ENCODE measurements at regions not wholly inside any gene's neighbourhood (a gene's known extent, or its start where the extent isn't known, plus 50 kb on each side); places are given as distances from the start of the nearest gene placed in this dataset.
"Not testable (repeated sequence)": the region's sequence is repeated elsewhere in the genome, so short reads cannot be mapped to it uniquely, and the experiment has no call there.

GRCh38 chr13:68551701-68552522 is 1321.8 kb upstream of the PCDH9 start:
- intact Hi-C loops (cut with DNase I; ENCODE audit: low total_unique reads), result no loop called here
- no peaks in the 10 kb centered on the region for H3K36me3 ChIP-seq
- peaks cover 0 to 6% (median 0%) of the 10 kb centered on the region in 8 donors for H3K9me3 ChIP-seq
- 78 to 90% (median 88%) methylated on average over 5 of the region's 5 CpGs for WGBS, 5 donors
- TF ChIP-seq, protein P1, sequence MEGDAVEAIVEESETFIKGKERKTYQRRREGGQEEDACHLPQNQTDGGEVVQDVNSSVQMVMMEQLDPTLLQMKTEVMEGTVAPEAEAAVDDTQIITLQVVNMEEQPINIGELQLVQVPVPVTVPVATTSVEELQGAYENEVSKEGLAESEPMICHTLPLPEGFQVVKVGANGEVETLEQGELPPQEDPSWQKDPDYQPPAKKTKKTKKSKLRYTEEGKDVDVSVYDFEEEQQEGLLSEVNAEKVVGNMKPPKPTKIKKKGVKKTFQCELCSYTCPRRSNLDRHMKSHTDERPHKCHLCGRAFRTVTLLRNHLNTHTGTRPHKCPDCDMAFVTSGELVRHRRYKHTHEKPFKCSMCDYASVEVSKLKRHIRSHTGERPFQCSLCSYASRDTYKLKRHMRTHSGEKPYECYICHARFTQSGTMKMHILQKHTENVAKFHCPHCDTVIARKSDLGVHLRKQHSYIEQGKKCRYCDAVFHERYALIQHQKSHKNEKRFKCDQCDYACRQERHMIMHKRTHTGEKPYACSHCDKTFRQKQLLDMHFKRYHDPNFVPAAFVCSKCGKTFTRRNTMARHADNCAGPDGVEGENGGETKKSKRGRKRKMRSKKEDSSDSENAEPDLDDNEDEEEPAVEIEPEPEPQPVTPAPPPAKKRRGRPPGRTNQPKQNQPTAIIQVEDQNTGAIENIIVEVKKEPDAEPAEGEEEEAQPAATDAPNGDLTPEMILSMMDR (IDR thresholded peaks at IDR 0.05 in 8 of 11, conservative IDR thresholded peaks at IDR 0.05 in 3 of 11), result no peak
- TF ChIP-seq POLR2AphosphoS5 (IDR thresholded peaks at IDR 0.05) (no peak), POLR2A (IDR thresholded peaks at IDR 0.05) (no peak)
- no peaks in the 10 kb centered on the region for H3K4me1 ChIP-seq
- DNase-seq, result no peak
- no peak overlapping the region for H3K4me3 ChIP-seq
- no peak overlapping the region for H3K27ac ChIP-seq
- no peaks in the 10 kb centered on the region for H3K27me3 ChIP-seq (replicated peaks in 1 of 7)

DNA sequence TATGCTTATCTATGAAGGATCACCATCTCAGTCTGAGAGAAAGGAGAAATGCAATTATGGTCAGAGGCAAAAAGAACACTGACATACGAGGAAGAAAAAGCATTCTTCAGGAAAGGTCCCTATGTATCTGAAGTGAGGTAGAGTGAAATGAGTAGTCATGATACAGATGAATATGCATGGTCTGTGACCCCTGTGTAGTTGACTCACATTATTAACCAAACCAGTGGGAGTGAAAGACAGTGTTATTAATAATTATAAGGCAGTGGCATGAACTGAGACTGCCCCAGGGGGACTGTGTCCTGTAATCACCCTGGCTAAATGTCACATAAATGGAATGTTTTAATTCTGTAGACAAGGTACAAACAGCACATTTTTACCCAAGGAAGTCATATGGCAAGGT is 1320.2 kb upstream of the PCDH9 start:
- TF ChIP-seq, protein P1 (IDR thresholded peaks at IDR 0.05 in 8 of 11, conservative IDR thresholded peaks at IDR 0.05 in 3 of 11), result no peak
- TF ChIP-seq POLR2AphosphoS5 (IDR thresholded peaks at IDR 0.05) (no peak), POLR2A (IDR thresholded peaks at IDR 0.05) (no peak)
- no peak overlapping the region for H3K4me3 ChIP-seq
- intact Hi-C loops (cut with DNase I; ENCODE audit: low total_unique reads), result no loop called here
- no peaks in the 10 kb centered on the region for H3K4me1 ChIP-seq
- H3K36me3 ChIP-seq, result no peaks in the 10 kb centered on the region
- no peak for DNase-seq
- no peak overlapping the region for H3K27ac ChIP-seq
- 53 to 85% (median 64%) methylated on average over 1 of the region's 1 CpG for WGBS, 5 donors
- H3K9me3 ChIP-seq, result peaks cover 0 to 6% (median 0%) of the 10 kb centered on the region in 8 donors
- no peaks in the 10 kb centered on the region for H3K27me3 ChIP-seq (replicated peaks in 1 of 7)

GRCh38 chr13:68540244-68540643 is 1310.1 kb upstream of the PCDH9 start:
- Histone ChIP-seq H3K4me3 (no peak overlapping the region), H3K9me3 (no peaks in the 10 kb centered on the region), H3K27ac (no peak overlapping the region), H3K36me3 (no peaks in the 10 kb centered on the region), H3K4me1 (no peaks in the 10 kb centered on the region), H3K27me3 (replicated peaks in 1 of 7) (no peaks in the 10 kb centered on the region)
- 84 to 90% (median 89%) methylated on average over 2 of the region's 2 CpGs for WGBS, 5 donors
- intact Hi-C loops (cut with DNase I; ENCODE audit: low total_unique reads), result no loop called here
- no peak for DNase-seq
- no peak for TF ChIP-seq POLR2AphosphoS5 (IDR thresholded peaks at IDR 0.05)
- no peak for TF ChIP-seq POLR2A (IDR thresholded peaks at IDR 0.05)
- TF ChIP-seq, protein P1 (IDR thresholded peaks at IDR 0.05 in 8 of 11, conservative IDR thresholded peaks at IDR 0.05 in 3 of 11), result no peak

GRCh38 chr13:68535329-68535728 is 1305.2 kb upstream of the PCDH9 start:
- intact Hi-C loops (cut with DNase I; ENCODE audit: low total_unique reads), result no loop called here
- H3K9me3 ChIP-seq, result peaks cover 0 to 6% (median 0%) of the 10 kb centered on the region in 8 donors
- H3K27ac ChIP-seq, result no peak overlapping the region
- no peak for DNase-seq
- H3K4me3 ChIP-seq, result no peak overlapping the region
- 80 to 97% (median 86%) methylated on average over 1 of the region's 1 CpG for WGBS, 5 donors
- no peaks in the 10 kb centered on the region for H3K4me1 ChIP-seq
- TF ChIP-seq, protein P1 (IDR thresholded peaks at IDR 0.05 in 8 of 11, conservative IDR thresholded peaks at IDR 0.05 in 3 of 11), result no peak
- TF ChIP-seq POLR2AphosphoS5 (IDR thresholded peaks at IDR 0.05) (no peak), POLR2A (IDR thresholded peaks at IDR 0.05) (no peak)
- H3K27me3 ChIP-seq (replicated peaks in 1 of 7), result no peaks in the 10 kb centered on the region
- H3K36me3 ChIP-seq, result no peaks in the 10 kb centered on the region

DNA sequence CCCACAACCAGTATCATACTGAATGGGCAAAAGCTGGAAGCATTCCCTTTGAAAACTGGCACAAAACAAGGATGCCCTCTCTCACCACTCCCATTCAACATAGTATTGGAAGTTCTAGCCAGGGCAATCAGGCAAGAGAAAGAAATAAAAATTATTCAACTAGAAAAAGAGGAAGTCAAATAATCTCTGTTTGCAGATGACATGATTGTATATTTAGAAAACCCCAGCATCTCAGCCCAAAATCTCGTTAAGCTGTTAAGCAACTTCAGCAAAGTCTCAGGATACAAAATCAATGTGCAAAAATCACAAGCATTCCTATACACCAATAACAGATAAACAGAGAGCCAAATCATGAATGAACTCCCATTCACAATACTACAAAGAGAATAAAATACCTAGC is 1297.0 kb upstream of the PCDH9 start:
- DNase-seq; H3K36me3 ChIP-seq; H3K27me3 ChIP-seq (replicated peaks in 1 of 7); H3K27ac ChIP-seq; H3K4me3 ChIP-seq; H3K4me1 ChIP-seq; intact Hi-C loops (cut with DNase I; ENCODE audit: low total_unique reads): not testable (repeated sequence)
- H3K9me3 ChIP-seq, result peaks cover 0 to 50% (median 17%) of the 10 kb centered on the region in 8 donors
- WGBS, 5 donors, result 18 to 45% (median 31%) methylated on average over 1 of the region's 1 CpG

Measured in spleen (tissue), 11 donors.